ENCODE measurements at regions not wholly inside any gene's neighbourhood (a gene's known extent, or its start where the extent isn't known, plus 50 kb on each side); places are given as distances from the start of the nearest gene placed in this dataset.

DNA sequence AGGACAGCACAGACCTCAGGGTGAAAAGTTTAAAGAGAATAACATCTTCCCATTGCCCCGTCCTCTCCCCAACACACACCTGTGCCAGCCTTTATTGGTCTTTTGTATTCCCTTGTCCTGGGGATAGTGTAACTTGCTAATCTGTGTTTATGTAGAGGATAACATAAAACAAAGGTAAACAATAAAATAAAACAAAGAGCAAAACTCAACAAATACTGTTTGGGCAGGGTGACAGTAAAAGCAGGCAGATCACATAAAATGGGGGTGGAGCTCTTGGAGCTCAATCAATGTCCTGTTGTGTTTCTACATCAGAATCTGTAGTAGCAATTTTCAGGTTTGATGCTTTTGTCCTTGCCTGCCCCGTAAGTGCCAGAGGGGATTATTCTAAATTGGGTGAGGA is 1939.7 kb downstream of the TP53TG3F start:
- no peak overlapping the region for H3K9ac ChIP-seq (ENCODE audit: low read length)
- H3K4me1 ChIP-seq (ENCODE audit: control insufficient read depth, insufficient read depth, low read length), result no peaks in the 10 kb centered on the region
- no peak overlapping the region for H3K4me3 ChIP-seq (ENCODE audit: low read length)
- no peaks in the 10 kb centered on the region for H3K27me3 ChIP-seq (ENCODE audit: control insufficient read depth, insufficient read depth, low read length)
- no peak overlapping the region for H3K27ac ChIP-seq (ENCODE audit: low read depth, low read length)
- H3K36me3 ChIP-seq (ENCODE audit: control insufficient read depth, insufficient read depth, low read length), result no peaks in the 10 kb centered on the region

DNA sequence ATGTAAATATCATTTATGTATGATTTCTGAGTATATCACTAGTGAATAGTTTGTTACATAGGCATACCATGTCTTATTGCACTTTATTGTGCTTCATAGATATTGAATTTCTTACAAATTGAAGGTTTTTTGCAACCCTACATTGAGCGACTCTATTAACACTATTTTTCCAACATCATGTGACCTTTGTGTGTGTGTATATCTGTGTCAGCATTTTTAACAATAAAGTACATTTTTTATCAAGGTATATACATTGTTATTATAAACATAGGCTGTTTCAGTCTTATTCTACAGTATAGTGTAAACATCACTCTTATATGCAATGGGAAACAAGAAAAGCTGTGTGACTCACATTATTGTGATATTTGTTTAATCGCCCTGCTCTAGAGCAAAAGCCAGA is 1944.9 kb downstream of the TP53TG3F start:
- H3K9ac ChIP-seq (ENCODE audit: low read length), result no peak overlapping the region
- peaks cover 4% of the 10 kb centered on the region for H3K4me1 ChIP-seq (ENCODE audit: control insufficient read depth, insufficient read depth, low read length)
- H3K36me3 ChIP-seq (ENCODE audit: control insufficient read depth, insufficient read depth, low read length), result no peaks in the 10 kb centered on the region
- H3K4me3 ChIP-seq (ENCODE audit: low read length), result no peak overlapping the region
- H3K27ac ChIP-seq (ENCODE audit: low read depth, low read length), result no peak overlapping the region
- no peaks in the 10 kb centered on the region for H3K27me3 ChIP-seq (ENCODE audit: control insufficient read depth, insufficient read depth, low read length)

DNA sequence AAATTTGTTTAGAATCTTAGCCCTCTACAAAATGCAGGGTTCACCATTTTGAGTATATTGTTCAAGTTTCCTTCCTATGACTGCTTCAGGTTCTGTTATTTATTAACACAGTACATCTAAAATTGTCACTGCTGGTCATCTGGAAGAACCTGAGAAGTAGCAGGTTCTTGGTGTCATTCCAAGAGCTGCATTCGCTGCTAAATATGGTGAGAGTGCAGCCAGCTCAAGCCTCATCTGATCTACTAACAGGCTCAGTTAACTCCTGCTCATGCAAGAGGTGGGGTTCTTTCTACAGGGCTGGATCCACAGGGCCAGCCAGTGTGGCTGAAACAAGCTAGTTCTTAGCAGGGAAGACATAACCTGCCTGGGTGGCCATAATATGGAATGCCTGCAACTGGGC is 1946.1 kb downstream of the TP53TG3F start:
- no peaks in the 10 kb centered on the region for H3K36me3 ChIP-seq (ENCODE audit: control insufficient read depth, insufficient read depth, low read length)
- no peak overlapping the region for H3K9ac ChIP-seq (ENCODE audit: low read length)
- H3K4me3 ChIP-seq (ENCODE audit: low read length), result no peak overlapping the region
- H3K4me1 ChIP-seq (ENCODE audit: control insufficient read depth, insufficient read depth, low read length), result peaks cover 4% of the 10 kb centered on the region
- H3K27ac ChIP-seq (ENCODE audit: low read depth, low read length), result peak overlapping the region; percentile 10
- H3K27me3 ChIP-seq (ENCODE audit: control insufficient read depth, insufficient read depth, low read length), result no peaks in the 10 kb centered on the region

DNA sequence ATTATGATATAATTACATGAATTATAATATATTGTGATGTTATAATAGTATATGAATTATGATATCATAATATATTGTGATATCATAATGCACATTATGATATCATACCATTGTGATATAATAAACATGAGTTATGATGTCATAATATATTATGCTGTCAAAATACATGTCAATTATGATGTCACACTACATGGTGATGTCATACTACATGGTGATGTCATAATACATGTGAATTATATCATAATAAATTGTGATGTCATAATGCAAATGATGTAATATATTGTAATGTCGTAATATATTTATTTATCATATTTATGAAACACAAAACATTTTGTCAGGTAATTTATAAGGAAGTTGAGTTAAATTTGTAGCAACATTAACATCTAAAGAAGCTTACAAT is 1950.1 kb downstream of the TP53TG3F start:
- no peaks in the 10 kb centered on the region for H3K27me3 ChIP-seq (ENCODE audit: control insufficient read depth, insufficient read depth, low read length)
- no peak overlapping the region for H3K9ac ChIP-seq (ENCODE audit: low read length)
- H3K27ac ChIP-seq (ENCODE audit: low read depth, low read length), result no peak overlapping the region
- H3K4me3 ChIP-seq (ENCODE audit: low read length), result no peak overlapping the region
- H3K36me3 ChIP-seq (ENCODE audit: control insufficient read depth, insufficient read depth, low read length), result no peaks in the 10 kb centered on the region
- peaks cover 4% of the 10 kb centered on the region for H3K4me1 ChIP-seq (ENCODE audit: control insufficient read depth, insufficient read depth, low read length)

DNA sequence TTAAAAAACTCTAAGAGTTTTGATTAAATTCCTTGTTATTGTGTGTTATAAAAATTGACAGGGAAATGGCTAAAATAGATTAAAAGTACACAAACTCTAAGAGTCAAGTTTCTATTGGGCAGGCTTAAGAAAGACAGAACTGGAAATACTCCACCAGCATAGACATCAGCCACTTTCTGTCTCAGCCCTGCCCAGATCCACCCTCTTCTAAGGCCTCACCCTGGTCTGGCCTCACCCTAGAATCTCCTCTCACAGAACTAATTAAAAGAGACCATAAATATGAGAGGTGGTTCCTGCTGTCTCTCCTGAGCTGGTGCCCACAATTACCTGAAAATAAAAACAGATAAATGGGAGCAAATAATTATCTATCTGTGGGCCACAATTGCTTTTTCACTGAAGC is 1951.0 kb downstream of the TP53TG3F start:
- Histone ChIP-seq H3K9ac (ENCODE audit: low read length) (no peak overlapping the region), H3K4me3 (ENCODE audit: low read length) (no peak overlapping the region), H3K27me3 (ENCODE audit: control insufficient read depth, insufficient read depth, low read length) (no peaks in the 10 kb centered on the region), H3K36me3 (ENCODE audit: control insufficient read depth, insufficient read depth, low read length) (no peaks in the 10 kb centered on the region), H3K4me1 (ENCODE audit: control insufficient read depth, insufficient read depth, low read length) (peaks cover 4% of the 10 kb centered on the region), H3K27ac (ENCODE audit: low read depth, low read length) (no peak overlapping the region)

DNA sequence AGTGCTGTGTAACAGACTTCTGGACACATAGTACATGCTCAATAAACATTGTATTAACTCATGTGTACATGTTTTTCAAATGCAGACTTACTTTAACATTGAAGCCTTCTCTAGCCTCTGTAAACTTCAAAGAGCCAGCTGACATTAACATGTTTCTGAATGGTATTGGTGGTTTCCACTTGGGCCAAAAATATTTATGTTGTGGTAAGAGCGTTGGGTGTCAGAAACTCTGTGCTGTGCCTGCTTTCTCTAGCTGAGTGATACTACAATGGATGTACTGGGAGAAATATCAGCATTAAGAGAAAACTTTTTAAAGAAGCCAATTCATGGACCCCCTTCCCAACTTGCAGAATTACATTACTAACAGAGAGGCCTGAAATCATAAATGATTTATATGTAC is 1951.7 kb downstream of the TP53TG3F start:
- no peak overlapping the region for H3K4me3 ChIP-seq (ENCODE audit: low read length)
- H3K4me1 ChIP-seq (ENCODE audit: control insufficient read depth, insufficient read depth, low read length), result no peaks in the 10 kb centered on the region
- no peak overlapping the region for H3K9ac ChIP-seq (ENCODE audit: low read length)
- H3K36me3 ChIP-seq (ENCODE audit: control insufficient read depth, insufficient read depth, low read length), result no peaks in the 10 kb centered on the region
- no peaks in the 10 kb centered on the region for H3K27me3 ChIP-seq (ENCODE audit: control insufficient read depth, insufficient read depth, low read length)
- no peak overlapping the region for H3K27ac ChIP-seq (ENCODE audit: low read depth, low read length)

DNA sequence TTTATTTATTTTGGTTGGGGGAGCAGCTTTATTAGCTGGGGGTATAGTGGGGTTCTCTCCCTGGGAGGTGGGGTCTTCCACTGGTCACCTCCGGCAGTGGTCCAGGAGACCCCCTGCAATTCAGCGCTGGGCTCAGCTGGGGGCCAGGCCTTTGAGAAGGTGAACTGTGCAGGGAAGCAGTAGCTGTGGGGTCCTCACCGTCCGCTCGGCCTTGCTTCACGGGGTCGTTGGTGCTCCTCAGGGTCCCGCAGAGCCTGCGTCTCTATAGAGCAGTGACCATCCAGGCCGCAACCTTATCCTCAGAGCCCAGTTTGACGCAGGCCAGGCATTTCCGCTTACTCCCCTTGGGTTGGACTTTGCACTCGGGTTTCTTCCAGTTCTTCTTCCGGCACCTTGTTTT is 1954.7 kb downstream of the TP53TG3F start:
- Histone ChIP-seq H3K4me1 (ENCODE audit: control insufficient read depth, insufficient read depth, low read length) (no peaks in the 10 kb centered on the region), H3K4me3 (ENCODE audit: low read length) (no peak overlapping the region), H3K9ac (ENCODE audit: low read length) (no peak overlapping the region), H3K27ac (ENCODE audit: low read depth, low read length) (no peak overlapping the region), H3K36me3 (ENCODE audit: control insufficient read depth, insufficient read depth, low read length) (no peaks in the 10 kb centered on the region), H3K27me3 (ENCODE audit: control insufficient read depth, insufficient read depth, low read length) (no peaks in the 10 kb centered on the region)

DNA sequence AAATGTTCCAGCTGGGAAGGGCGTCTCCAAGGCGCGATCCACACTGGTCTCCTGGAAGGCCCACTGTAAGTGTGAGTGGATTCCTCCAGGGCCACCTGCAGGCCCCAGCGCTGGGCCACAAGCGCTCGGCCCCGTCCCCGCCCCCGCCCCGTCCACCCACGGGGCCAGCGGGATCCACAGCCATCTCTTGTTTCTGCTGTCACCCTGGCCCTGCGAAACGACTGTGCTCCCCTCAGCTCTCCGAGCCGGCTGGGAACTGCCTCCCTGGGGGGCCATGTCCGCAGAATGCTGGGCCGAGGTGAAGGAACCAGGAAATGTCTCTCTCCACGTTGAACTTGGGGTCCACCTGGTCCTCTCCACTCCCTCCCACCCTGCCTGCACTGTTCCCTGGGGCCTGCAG is 1955.2 kb downstream of the TP53TG3F start:
- Histone ChIP-seq H3K27ac (ENCODE audit: low read depth, low read length) (no peak overlapping the region), H3K36me3 (ENCODE audit: control insufficient read depth, insufficient read depth, low read length) (no peaks in the 10 kb centered on the region), H3K4me1 (ENCODE audit: control insufficient read depth, insufficient read depth, low read length) (no peaks in the 10 kb centered on the region), H3K4me3 (ENCODE audit: low read length) (no peak overlapping the region), H3K9ac (ENCODE audit: low read length) (no peak overlapping the region), H3K27me3 (ENCODE audit: control insufficient read depth, insufficient read depth, low read length) (no peaks in the 10 kb centered on the region)

DNA sequence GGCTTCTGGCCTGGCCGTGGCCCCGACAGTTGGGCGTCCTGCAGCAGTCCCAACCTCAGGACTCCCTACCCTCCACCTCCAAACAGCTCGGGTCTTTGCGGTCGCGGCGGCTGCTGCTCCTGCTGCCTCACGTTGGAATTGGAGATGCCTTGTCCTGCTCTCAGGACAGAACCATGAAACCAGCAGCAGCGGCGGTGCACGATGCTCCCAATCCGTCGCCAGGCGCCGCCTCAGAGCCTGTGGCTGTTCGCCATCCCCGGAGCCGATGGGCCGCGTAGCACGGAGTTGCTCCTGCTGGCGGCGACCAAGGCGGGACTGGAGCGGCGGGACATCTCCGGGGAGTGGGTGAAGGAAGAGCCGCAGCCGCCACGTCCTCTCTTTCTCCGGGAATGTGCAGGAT is 1965.9 kb downstream of the TP53TG3F start:
- Histone ChIP-seq H3K4me1 (ENCODE audit: control insufficient read depth, insufficient read depth, low read length) (no peaks in the 10 kb centered on the region), H3K36me3 (ENCODE audit: control insufficient read depth, insufficient read depth, low read length) (no peaks in the 10 kb centered on the region), H3K27ac (ENCODE audit: low read depth, low read length) (no peak overlapping the region), H3K9ac (ENCODE audit: low read length) (no peak overlapping the region), H3K27me3 (ENCODE audit: control insufficient read depth, insufficient read depth, low read length) (no peaks in the 10 kb centered on the region), H3K4me3 (ENCODE audit: low read length) (no peak overlapping the region)

DNA sequence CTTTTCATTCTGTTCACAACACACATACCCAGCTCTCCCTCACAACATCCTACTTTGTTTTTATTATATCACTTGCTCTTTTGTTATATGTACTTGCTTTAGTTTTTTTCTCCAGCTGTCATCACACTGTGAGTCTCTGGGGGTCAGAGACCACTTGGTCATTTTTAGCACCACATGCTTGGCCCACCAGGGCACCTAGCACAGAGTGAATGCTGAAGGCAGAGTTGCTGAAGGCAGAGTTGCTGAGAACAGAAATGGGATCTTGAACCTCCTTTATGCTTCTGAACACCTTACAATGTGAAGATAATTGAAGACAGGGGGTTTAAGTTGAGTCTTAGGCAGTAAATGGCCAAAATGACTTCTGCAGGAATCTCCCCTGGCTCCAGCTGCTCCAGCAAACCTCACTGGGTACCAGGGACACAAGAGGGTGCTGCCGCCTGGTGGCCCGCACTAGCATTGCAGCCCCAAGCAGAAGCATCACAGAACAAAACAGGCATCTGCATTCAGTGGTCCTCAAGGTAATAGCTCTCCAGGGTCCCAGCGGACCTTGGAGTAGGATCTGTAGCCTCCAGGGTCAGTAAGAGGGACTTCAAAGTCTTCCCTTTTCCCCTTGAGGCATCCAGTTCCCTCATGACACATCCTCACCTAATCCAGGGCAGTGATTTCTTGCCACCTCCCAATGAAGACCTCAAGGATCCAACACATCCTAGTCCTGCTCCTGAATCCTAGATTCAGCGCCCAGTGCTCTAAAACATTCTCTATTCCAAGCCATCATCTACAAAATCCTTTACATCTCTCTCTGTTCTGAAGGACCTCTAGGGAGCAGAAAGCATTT is 1972.6 kb downstream of the TP53TG3F start:
- Histone ChIP-seq H3K27ac (ENCODE audit: low read depth, low read length) (no peak overlapping the region), H3K36me3 (ENCODE audit: control insufficient read depth, insufficient read depth, low read length) (no peaks in the 10 kb centered on the region), H3K4me3 (ENCODE audit: low read length) (no peak overlapping the region), H3K27me3 (ENCODE audit: control insufficient read depth, insufficient read depth, low read length) (no peaks in the 10 kb centered on the region), H3K9ac (ENCODE audit: low read length) (no peak overlapping the region), H3K4me1 (ENCODE audit: control insufficient read depth, insufficient read depth, low read length) (no peaks in the 10 kb centered on the region)

DNA sequence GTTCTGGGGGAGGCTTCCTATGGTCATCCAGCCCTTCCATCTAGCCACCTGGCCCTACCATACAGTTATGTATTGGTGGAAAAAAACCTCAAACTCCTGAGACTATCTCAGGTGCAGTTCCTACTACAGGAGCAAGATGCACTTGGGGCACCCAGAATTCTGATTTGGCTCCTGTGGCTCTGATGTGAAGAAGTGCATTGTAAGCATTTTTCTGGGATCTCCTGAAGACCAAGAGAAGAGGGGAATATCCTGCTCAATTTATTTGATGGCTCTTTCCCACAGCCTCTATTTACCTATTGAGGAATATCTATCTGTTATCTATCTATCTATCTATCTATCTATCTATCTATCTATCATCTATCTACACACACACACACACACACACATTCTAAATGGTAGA is 1981.5 kb downstream of the TP53TG3F start:
- Histone ChIP-seq H3K9ac (ENCODE audit: low read length) (no peak overlapping the region), H3K27me3 (ENCODE audit: control insufficient read depth, insufficient read depth, low read length) (no peaks in the 10 kb centered on the region), H3K4me3 (ENCODE audit: low read length) (no peak overlapping the region), H3K4me1 (ENCODE audit: control insufficient read depth, insufficient read depth, low read length) (no peaks in the 10 kb centered on the region), H3K36me3 (ENCODE audit: control insufficient read depth, insufficient read depth, low read length) (no peaks in the 10 kb centered on the region), H3K27ac (ENCODE audit: low read depth, low read length) (no peak overlapping the region)

DNA sequence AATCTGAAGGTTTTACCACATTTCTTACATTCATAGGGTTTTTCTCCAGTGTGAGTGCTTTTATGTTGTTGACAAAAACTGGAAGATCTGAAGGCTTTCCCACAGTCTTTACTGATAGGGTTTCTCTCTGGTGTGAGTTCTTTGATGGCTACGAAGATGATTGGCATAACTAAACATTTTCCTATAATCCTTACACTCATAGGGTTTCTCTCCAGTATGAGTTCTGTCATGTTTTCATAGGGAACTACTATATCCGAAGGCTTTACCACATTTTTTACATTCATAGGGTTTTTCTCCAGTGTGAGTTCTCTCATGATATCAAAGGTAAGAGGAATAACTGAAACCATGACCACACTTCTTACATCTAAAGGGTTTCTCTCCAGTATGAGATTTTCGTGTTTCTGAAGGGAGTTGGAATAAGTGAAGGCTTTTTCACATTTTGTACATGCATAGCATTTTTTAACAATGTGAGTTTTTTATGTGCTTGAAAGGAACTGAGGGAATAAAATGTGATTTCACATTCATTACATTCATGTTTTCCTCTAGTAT is 1987.7 kb downstream of the TP53TG3F start:
- H3K27me3 ChIP-seq (ENCODE audit: control insufficient read depth, insufficient read depth, low read length), result no peaks in the 10 kb centered on the region
- no peak overlapping the region for H3K9ac ChIP-seq (ENCODE audit: low read length)
- no peaks in the 10 kb centered on the region for H3K4me1 ChIP-seq (ENCODE audit: control insufficient read depth, insufficient read depth, low read length)
- no peaks in the 10 kb centered on the region for H3K36me3 ChIP-seq (ENCODE audit: control insufficient read depth, insufficient read depth, low read length)
- no peak overlapping the region for H3K4me3 ChIP-seq (ENCODE audit: low read length)
- H3K27ac ChIP-seq (ENCODE audit: low read depth, low read length), result no peak overlapping the region

DNA sequence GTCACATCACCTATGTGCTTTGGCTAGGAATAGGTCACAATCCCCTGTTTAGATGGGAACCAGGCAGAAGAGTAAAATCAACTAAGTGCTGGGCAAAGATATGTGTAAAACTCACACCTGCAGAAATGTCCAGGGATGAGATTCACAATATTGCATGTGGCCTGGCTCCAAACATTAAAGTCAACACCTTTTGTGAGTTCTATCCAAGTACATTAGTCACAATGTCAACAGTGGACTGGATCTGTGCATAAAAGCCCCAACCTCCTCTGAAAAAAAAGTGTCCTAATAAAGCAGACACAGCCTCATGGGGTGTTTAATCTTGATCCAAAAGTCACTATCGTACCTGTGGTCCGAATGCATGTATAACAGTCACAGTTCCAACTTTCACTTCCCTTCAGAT is 1990.3 kb downstream of the TP53TG3F start:
- H3K27ac ChIP-seq (ENCODE audit: low read depth, low read length), result no peak overlapping the region
- H3K4me1 ChIP-seq (ENCODE audit: control insufficient read depth, insufficient read depth, low read length), result no peaks in the 10 kb centered on the region
- no peaks in the 10 kb centered on the region for H3K36me3 ChIP-seq (ENCODE audit: control insufficient read depth, insufficient read depth, low read length)
- no peak overlapping the region for H3K4me3 ChIP-seq (ENCODE audit: low read length)
- H3K9ac ChIP-seq (ENCODE audit: low read length), result no peak overlapping the region
- no peaks in the 10 kb centered on the region for H3K27me3 ChIP-seq (ENCODE audit: control insufficient read depth, insufficient read depth, low read length)

Data from rectal smooth muscle tissue (tissue), 1 donor.